ENCODE measurements at regions not wholly inside any gene's neighbourhood (a gene's known extent, or its start where the extent isn't known, plus 50 kb on each side); places are given as distances from the start of the nearest gene placed in this dataset.
"Not testable (repeated sequence)": the region's sequence is repeated elsewhere in the genome, so short reads cannot be mapped to it uniquely, and the experiment has no call there.

- no peak overlapping the region for H3K4me3 Mint-ChIP-seq (ENCODE audit: unreplicated experiment)
- H3K27ac Mint-ChIP-seq (ENCODE audit: unreplicated experiment) = no peak overlapping the region
- TF ChIP-seq, protein P1, sequence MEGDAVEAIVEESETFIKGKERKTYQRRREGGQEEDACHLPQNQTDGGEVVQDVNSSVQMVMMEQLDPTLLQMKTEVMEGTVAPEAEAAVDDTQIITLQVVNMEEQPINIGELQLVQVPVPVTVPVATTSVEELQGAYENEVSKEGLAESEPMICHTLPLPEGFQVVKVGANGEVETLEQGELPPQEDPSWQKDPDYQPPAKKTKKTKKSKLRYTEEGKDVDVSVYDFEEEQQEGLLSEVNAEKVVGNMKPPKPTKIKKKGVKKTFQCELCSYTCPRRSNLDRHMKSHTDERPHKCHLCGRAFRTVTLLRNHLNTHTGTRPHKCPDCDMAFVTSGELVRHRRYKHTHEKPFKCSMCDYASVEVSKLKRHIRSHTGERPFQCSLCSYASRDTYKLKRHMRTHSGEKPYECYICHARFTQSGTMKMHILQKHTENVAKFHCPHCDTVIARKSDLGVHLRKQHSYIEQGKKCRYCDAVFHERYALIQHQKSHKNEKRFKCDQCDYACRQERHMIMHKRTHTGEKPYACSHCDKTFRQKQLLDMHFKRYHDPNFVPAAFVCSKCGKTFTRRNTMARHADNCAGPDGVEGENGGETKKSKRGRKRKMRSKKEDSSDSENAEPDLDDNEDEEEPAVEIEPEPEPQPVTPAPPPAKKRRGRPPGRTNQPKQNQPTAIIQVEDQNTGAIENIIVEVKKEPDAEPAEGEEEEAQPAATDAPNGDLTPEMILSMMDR (IDR thresholded peaks at IDR 0.05) = no peak
- no peaks in the 10 kb centered on the region for H3K27me3 Mint-ChIP-seq (ENCODE audit: low read depth)
- no peaks in the 10 kb centered on the region for H3K4me1 Mint-ChIP-seq (ENCODE audit: low read depth)
- DNase-seq (ENCODE audit: low spot score) = no peak
- no peaks in the 10 kb centered on the region for H3K9me3 Mint-ChIP-seq (ENCODE audit: low read depth)
- H3K36me3 Mint-ChIP-seq (ENCODE audit: low read depth) = peaks cover 2% of the 10 kb centered on the region
Measured at GRCh38 chr3:174482541-174482940, 376.6 kb upstream of the NAALADL2 start.

DNA sequence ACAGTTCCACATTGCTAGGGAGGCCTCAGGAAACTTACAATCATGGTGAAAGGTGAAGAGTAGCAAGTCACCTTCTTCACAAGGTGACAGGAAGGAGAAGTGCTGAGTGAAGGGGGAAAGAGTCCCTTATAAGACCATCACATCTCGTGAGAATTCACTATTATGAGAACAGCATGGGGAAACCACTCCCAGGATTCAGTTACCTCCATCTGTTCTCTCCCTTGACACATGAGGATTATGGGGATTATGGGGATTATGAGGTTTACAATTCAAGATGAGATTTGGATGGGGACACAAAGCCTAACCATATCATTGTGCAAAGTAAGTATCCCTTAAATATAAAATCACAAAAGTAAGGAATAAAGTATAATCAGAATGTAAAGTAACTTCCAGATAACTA, 375.9 kb upstream of the NAALADL2 start:
- Mint-ChIP-seq H3K36me3 (ENCODE audit: low read depth) (peaks cover 2% of the 10 kb centered on the region), H3K27ac (ENCODE audit: unreplicated experiment) (no peak overlapping the region), H3K9me3 (ENCODE audit: low read depth) (no peaks in the 10 kb centered on the region), H3K4me1 (ENCODE audit: low read depth) (no peaks in the 10 kb centered on the region), H3K27me3 (ENCODE audit: low read depth) (no peaks in the 10 kb centered on the region), H3K4me3 (ENCODE audit: unreplicated experiment) (no peak overlapping the region)
- TF ChIP-seq, protein P1 (IDR thresholded peaks at IDR 0.05) = no peak
- no peak for DNase-seq (ENCODE audit: low spot score)

DNA sequence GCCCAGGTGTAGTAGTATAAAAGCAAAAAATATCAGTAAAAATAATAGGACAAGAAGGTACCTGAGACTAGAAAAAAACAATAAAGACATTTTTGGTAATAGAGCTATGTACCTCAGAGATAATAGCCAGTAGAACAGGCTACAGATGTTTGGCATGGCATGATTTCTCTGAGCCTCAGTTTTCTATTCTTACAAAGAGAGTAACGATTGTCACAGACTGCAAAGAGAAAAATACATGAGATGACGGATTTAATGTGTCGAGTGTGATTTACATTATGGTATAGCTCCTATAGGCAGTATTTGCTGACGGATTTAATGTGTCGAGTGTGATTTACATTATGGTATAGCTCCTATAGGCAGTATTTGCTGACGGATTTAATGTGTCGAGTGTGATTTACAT, 375.3 kb upstream of the NAALADL2 start:
- H3K4me1 Mint-ChIP-seq (ENCODE audit: low read depth); H3K27ac Mint-ChIP-seq (ENCODE audit: unreplicated experiment); H3K4me3 Mint-ChIP-seq (ENCODE audit: unreplicated experiment); H3K9me3 Mint-ChIP-seq (ENCODE audit: low read depth); H3K27me3 Mint-ChIP-seq (ENCODE audit: low read depth); H3K36me3 Mint-ChIP-seq (ENCODE audit: low read depth); DNase-seq (ENCODE audit: low spot score): not testable (repeated sequence)

DNA sequence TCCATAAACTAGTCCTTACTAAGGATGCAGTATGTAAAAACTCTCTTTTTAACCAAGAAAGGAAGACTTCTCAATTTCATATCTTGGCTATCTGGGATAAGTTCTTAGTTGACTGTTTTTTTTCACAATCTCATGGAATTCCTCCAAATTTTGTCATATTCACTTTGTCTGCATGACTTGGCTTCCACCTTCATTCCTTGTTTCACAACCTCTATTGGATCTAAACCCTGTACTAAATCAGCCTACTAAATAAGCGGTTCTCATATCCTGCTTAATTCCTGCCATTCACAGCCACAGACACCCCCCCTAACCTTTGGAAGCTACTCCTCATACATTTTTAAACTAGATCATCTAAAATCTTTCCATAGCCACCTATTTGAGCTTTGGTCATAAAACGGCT, 370.6 kb upstream of the NAALADL2 start:
- Mint-ChIP-seq H3K9me3 (ENCODE audit: low read depth) (peaks cover 16% of the 10 kb centered on the region), H3K27me3 (ENCODE audit: low read depth) (no peaks in the 10 kb centered on the region), H3K4me1 (ENCODE audit: low read depth) (no peaks in the 10 kb centered on the region), H3K36me3 (ENCODE audit: low read depth) (no peaks in the 10 kb centered on the region), H3K4me3 (ENCODE audit: unreplicated experiment) (no peak overlapping the region), H3K27ac (ENCODE audit: unreplicated experiment) (no peak overlapping the region)
- TF ChIP-seq, protein P1 (IDR thresholded peaks at IDR 0.05) = no peak
- DNase-seq (ENCODE audit: low spot score) = no peak

DNA sequence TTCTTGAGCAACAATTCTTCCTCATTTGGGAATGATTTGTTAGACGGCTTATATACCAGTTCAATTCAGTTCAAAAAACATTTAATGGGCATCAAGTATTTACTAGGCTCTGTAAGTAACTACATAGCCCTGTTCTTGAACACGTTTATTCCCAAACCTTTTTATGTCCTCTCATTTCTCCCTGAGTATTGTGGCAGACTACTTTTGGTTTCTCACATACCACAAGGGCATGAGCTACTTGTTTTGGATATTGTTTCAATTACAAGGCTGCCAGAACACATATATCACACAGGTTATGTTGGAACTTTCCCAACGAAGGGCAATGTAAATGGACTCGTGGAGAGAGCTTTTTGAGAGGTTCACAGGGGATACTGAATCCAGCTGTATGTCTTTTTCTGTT, 363.8 kb upstream of the NAALADL2 start:
- Mint-ChIP-seq H3K4me3 (ENCODE audit: unreplicated experiment) (no peak overlapping the region), H3K27me3 (ENCODE audit: low read depth) (no peaks in the 10 kb centered on the region), H3K27ac (ENCODE audit: unreplicated experiment) (no peak overlapping the region), H3K9me3 (ENCODE audit: low read depth) (peaks cover 3% of the 10 kb centered on the region), H3K4me1 (ENCODE audit: low read depth) (peaks cover 34% of the 10 kb centered on the region), H3K36me3 (ENCODE audit: low read depth) (no peaks in the 10 kb centered on the region)
- TF ChIP-seq, protein P1 (IDR thresholded peaks at IDR 0.05) = no peak
- DNase-seq (ENCODE audit: low spot score) = no peak

DNA sequence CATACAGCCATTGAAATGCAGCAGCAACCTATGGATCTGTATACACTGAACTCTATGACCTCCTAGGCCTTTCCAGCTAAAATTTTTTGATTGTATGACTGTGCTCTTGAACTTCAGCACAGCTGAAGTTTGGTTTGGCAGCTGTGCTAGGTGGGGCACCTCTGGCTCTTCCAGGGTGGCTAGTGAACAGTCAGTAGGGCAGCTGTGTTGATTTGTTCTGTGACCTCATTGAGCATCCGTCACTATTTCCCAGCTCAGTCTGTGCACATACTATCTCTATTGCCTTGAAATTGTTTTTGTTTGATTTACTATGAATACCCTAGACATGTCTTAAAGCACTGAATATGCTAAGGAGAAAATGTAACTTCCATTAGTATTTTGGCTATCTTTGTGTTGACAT, 363.2 kb upstream of the NAALADL2 start:
- DNase-seq (ENCODE audit: low spot score) = no peak
- Mint-ChIP-seq H3K4me1 (ENCODE audit: low read depth) (peaks cover 34% of the 10 kb centered on the region), H3K4me3 (ENCODE audit: unreplicated experiment) (no peak overlapping the region), H3K36me3 (ENCODE audit: low read depth) (no peaks in the 10 kb centered on the region), H3K9me3 (ENCODE audit: low read depth) (no peaks in the 10 kb centered on the region), H3K27me3 (ENCODE audit: low read depth) (no peaks in the 10 kb centered on the region), H3K27ac (ENCODE audit: unreplicated experiment) (peak overlapping the region; percentile 72)
- TF ChIP-seq, protein P1 (IDR thresholded peaks at IDR 0.05) = no peak

Measured in chondrocyte (in vitro differentiated cells).